T-helper 2 cell treated with Interferon-gamma antibody and Interleukin-4, amounts not matched to agents 100 ng/mL and 5 ng/mL, for 36 hours (primary cell): ENCODE measurements at regions not wholly inside any gene's neighbourhood (a gene's known extent, or its start where the extent isn't known, plus 50 kb on each side); places are given as distances from the start of the nearest gene placed in this dataset.

Experiments used
- intact Hi-C: fragments of 100-400 bp; cut with micrococcal nuclease; formaldehyde crosslinking; loops from one replicate; pipeline ENCODE4 v1.15.1; 2023

DNA sequence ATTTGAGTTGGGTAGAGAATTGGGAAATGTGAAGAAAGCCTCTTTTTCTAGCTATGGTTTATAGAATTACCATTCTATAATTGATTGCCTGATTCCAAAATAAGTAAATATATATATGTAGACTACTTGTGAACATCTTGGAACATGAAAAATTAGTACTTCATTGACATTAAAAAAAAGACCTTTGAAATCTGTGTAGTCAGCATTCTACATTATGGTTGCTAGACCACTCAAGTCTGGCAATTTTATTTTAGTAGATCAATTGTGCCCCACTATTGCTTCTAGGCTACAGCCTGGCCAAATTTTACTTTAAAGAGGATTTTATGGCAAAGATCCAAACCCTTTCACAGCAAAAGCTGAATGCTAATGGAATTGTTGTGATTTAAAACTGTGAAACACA lies 279.8 kb downstream of the IKZF2 start:
- intact Hi-C loops, result no loop called here

DNA sequence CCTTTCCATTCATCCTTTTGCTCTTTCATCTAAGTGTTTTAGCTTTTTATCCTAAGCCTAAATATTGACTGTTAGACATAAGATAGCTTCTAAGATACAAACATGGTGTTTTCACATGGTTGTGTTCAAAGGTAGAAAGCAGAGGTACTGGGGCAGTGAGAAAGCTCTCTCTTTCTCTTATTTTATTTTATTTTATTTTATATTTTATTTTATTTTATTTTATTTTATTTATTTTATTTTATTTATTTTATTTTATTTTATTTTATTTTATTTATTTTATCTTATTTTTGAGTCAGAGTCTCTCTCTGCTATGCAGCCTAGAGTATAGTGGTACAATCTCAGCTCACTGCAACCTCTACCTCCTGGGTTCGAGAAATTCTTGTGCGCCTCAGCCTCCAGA lies 287.2 kb downstream of the IKZF2 start:
- intact Hi-C loops, result loop anchor here (5.0 kb wide), 1 partner anchor 153 kb away; no protein-coding TSS in a partner anchor

DNA sequence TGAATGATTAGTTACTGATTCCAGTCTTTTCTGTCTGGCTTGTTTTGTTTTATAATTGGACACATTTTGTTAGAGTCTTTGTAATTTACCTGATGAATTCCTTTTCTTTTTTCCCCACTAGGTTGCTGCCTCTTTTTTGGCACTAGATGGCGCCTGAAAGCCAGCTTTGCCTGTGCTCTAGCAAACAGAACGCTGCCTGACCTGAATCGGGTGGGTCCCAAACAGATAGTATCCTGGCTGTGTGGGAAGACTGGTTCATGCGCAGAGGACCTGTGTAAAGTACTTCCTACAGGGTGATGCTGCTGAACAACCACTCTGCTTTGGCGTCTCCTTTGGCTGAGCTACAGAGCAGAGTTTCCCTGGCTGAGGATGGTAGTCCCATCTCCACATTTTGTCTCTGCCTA lies 288.2 kb downstream of the IKZF2 start:
- intact Hi-C loops, result loop anchor here (1.0 to 5.0 kb wide), 3 partner anchors 154 to 383 kb away; no protein-coding TSS in a partner anchor

DNA sequence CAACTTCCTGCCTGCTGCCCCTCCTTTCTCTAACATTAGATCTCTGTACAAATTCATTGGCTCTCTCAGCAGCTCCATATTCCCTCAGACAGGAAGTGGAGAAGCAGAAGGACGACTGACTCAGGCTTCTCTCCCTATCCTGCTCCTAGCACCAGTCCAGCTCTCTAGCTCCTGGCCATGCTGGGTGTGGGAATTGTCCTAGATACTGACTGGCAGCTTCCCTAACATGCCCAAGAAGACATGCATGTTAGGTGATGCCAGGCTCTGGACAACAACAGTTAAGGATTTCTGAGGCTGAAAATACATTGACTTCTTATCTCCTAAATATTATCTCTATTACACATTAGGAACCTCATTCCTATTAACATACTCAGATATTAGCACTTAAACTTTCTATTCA lies 292.9 kb downstream of the IKZF2 start:
- intact Hi-C loops, result no loop called here

DNA sequence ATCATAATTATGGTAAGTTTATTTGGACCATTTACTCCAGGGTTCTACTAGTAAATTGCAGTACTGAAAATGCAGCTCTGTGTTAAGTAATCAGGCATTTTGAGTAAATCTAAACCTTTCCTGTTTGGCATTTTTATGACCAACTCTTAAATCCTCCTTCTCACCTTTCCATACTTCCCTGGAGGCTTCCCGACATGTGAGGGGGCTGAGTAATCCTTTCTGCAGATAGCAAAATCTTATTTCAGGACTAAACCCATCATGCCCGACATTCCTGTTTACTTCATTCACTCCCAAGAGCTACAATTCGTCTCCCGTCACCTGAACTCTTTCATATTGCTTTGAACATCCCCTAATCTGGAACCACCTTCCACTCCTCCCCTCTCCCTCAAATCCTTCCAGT lies 296.6 kb downstream of the IKZF2 start:
- intact Hi-C loops, result no loop called here

DNA sequence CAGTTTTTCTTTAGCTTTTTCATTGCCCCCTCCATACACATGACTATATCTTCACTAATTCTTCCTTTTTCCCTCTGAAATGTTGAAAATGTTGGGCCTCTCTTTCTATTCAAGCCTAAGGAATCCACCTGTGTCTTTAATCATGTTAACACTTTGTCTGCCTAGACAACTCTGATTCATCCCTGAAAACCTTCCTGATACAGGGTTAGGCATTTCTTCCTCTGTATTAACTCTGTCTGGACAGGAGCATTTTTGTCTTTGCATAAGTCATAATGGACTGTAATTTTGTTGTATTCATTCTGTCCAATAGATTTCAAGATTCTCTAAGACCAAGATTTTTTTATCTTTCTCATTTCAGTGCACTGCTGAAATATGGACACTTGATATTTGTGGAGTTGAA lies 297.3 kb downstream of the IKZF2 start:
- intact Hi-C loops, result no loop called here

DNA sequence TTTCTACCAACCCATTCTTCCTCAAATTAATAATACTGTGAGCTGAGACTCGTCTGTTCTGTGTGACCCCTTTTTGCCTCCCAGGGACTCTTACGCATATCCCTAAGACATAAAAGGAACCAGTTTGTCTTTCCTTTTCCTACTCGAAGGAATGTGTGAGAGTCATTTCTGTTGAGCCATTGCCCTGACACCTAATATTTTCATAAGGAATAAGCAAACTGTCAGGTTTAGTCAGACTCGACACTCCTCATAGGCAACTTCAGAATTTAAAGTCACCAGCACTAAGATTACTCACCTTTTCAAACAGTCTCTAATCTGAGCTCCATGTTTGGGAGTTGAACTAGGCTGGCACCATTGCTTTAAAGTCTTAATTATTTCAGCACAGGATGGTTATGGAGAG lies 305.5 kb downstream of the IKZF2 start:
- intact Hi-C loops, result no loop called here

DNA sequence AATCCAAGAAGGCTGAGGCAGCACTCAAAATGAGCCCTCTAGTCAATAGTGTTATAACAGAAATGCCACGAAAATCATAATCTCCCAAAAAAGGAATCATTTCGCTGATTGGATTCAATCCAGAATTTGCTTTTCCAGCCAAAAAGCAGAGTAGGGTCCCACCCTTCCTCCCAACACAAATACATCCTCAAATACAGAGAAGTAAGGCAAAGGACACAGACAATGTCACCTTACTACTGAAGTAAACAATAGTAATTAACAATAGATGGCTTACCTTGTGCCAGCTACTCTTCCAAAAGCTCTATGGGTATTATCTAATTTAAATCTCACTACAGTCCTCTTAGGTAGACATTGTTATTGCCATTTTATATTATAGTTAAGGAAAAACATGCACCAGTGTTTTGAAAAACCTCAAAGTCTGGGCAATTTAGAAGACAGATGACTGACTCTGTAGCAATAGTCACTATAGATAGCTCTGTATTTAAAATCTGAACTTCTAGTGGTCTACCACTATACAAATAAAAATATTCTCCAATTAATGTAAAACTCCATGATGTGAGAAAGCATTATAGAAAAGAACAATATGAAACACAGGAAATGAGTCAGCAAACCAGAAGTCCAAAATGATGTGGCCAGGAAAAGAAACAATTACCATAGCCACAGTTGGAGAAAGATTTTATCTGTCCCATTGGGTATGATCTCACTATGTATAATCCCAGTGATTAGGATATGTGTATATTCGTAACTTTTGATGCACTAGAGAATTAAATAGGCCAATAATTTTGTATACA lies 305.0 kb upstream of the ERBB4 start:
- intact Hi-C loops, result no loop called here

DNA sequence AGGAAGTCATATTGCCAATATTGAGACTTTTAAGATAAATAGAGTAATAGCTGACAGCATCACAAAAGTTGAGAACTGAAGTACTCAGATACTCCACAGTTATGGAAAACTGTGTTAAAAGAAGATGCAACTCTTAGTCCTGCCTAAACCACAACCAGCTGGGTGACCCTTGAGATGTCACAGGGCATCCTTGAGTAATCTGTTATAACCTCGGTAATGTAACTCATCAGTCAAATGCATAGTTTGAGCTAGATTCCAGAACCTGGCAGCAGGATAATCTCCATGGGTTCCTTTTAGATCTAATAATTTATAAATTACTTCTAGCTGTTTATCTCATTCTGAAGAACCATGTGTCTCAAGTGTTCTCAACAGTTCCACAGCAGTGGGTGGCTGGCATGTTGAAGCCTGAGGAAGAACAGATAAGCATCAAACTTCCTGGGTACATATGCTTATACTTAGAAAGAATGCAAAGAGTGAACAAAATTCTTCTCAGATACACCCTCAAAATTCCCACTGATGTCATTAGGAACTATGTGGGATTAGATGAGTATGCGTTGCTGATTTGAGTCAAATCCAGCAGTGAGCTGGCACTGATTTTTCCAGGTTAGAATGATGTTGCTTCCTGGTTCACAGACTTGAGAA lies 304.1 kb upstream of the ERBB4 start:
- intact Hi-C loops, result no loop called here

DNA sequence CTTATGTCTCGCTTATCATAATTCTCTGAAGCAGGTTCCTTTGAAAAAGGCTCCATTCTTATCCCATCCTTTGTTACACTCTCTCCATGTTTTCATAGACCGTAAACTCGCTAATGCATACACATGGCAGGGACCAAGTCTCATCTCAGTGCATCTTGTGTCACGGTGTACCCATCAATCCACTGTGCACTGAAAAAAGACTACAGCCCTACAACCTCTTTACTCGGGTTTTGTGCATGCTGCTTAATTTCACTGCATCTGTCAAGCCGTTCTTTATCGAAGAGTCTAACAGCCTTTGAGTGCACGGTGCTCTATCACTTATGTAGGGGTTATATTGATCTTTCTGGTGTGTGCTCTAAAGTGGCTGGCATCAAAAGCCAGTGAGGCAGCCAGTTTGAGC lies 302.9 kb upstream of the ERBB4 start:
- intact Hi-C loops, result no loop called here

DNA sequence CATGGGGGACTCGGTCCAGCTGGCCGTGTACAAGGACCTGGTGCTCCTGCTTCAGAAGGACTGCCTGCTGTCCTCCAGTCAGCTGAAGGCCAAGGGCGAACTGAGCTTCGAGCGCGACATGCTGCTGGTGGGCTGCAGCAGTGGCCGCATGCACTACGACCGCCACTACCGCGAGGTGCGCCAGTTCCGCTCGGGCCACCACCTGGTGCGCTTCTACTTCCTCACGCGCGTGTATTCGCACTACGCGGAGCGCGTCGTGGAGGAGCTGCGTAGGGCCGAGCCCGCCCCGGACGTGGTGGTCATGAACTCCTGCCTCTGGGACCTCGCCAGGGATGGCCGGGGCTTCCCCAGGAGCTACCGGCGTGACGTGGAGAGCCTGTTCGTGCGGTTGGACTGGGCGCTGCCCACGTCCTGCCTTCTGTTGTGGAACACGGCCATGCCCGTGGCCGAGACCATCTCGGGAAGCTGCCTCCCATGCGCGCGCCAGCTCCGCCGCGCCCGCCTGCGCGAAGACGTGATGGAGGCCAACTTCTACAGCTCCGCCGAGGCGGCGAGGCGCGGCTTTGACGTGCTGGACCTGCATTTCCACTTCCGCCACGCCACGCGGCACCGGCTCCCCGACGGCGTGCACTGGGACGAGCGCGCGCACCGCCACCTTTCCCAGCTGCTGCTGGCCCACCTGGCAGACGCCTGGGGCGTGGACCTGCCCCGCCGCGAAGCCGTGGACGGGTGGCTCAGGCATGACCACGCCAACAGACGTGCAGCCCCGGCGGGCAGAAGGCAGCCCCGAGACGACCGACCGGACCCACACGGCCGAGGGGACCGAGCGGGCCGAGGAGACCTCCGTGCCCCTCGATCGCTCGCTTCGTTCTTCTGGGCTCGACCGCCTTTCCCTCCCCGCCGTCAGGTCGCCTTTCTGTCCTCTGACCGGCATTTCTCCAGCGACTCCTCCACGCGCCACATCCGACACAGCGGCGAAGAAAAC lies 293.9 kb upstream of the ERBB4 start:
- intact Hi-C loops, result no loop called here

DNA sequence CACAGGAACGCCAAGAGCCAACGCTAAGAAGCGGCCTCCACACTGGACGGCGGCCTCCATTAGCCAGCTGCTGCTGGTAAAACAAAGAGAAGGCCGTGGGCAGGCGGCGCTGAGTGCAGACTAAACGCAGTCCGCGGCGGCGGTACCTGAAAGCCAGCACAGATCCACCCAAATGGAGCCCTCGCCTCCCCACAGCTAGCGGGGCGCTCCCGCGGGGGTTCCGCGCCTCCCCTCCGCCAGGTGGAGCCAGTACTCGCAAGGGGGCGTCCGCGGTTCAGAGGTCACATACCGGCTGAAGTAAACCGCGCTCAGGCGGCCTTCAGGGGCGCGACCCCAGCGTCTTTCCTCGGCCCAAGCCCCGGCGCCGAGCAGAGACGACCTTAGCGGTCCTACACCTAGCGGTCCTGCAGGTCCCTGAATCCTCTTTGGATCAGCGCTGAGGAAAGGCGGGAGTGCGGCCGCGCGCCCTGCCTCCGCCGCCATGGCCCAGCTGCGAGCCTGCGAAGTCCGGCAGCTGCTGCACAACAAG lies 293.1 kb upstream of the ERBB4 start:
- intact Hi-C loops, result no loop called here

DNA sequence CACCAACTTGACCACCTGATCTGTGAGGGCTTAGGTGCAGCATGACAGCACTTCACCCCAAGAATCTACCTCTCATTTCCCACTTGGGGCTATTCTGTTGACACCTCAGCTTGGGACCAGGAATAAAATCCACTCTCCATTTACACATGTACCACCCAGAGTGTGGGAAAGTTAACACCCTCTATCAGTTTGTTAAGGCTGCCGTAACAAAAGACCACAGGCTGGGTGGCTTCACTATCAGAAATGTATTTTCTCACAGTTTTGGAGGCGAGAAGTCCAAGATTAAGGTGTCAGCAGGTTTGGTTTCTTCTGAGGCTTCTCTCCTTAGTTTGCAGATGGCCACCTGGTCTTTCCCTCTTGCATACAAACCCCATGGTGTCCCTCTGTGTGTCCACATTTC lies 277.7 kb upstream of the ERBB4 start:
- intact Hi-C loops, result no loop called here

DNA sequence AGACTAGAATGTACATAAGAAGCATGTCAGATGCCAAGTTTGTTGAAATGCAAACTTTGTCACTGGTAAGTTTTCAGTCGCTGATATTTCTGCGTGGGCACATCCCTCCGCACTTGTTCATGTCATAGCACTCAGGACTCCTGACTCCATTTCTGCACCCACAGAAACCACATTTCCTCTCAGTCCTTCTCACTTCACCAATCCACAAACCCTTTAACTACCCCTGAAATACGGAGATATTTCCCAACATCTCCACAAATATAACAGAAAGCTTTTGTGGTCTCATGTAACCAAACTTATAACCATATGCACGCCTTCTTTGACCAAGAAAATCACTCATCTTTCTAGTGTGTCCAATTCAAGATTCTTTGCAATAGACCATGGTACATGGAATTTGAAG lies 276.9 kb upstream of the ERBB4 start:
- intact Hi-C loops, result no loop called here

DNA sequence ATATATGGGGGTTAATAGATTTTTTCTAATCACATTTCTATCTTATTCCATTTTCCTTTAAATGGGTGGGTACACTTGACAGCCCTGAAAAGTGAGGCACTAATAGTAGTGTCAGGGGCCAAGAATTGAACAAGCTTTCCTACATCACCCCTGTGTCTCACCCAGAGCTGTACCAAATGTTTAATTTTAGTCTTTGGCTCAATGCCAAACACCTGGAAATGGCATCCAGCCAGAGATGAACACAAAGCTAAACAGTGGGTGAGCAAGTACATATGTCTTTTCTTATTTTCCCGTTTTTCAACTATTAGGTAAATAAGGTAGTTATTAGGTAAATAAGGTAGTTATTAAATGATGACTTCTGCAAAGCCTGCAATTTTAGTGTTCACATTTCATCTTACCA lies 276.3 kb upstream of the ERBB4 start:
- intact Hi-C loops, result no loop called here

DNA sequence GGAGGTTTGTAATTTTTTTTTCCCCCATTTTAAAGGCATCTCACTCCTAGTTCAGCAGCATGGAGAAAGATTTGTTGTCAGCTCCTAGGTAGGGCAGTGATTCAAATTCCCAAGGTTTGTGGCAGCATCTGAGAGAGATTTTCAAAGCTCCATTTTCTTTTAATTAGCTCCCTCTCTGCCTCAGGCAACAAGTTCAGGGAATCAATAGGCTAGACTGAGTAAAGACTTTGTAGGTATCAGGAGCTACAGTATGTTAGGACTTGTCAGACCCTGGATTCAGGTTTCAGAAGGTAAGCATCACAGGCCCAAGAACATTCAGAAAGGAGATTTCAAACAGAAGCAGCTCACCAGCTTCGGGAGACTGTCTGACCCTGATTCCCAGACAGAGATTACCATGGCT lies 273.3 kb upstream of the ERBB4 start:
- intact Hi-C loops, result no loop called here

DNA sequence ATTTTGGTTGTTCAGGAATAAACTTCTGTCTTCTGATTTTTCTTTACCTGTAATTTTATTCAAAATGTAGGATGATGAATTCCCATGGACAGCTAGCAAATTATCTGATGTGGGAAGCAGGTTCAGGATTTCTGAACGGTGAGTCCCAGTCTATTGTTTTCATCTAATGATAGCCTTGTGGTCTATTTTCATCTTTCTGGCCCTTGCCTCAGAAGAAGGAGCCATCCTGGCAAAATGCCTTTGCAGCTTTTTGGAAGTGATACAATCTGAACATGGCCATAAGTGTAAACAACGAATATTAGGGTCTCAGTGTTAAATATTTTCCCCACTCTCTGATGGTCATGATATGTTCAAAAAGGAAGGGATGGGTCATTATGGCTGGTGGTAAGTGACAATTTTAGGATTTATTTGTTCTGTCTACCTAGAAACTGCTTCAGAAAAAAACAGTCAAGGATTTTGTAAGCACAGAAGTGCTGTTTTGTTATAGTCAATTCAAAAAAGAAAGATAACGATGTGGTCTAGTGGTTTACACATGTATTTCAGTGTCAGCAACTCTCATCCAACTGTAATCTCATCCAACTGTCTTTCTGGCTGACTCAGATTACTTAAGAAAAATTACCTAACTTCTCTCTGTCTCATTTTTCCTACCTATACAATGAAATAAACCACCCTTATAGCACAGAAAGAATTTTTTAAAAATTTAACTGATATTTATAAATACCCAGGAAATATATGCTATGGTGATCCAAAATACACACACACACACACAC lies 272.6 kb upstream of the ERBB4 start:
- intact Hi-C loops, result no loop called here

DNA sequence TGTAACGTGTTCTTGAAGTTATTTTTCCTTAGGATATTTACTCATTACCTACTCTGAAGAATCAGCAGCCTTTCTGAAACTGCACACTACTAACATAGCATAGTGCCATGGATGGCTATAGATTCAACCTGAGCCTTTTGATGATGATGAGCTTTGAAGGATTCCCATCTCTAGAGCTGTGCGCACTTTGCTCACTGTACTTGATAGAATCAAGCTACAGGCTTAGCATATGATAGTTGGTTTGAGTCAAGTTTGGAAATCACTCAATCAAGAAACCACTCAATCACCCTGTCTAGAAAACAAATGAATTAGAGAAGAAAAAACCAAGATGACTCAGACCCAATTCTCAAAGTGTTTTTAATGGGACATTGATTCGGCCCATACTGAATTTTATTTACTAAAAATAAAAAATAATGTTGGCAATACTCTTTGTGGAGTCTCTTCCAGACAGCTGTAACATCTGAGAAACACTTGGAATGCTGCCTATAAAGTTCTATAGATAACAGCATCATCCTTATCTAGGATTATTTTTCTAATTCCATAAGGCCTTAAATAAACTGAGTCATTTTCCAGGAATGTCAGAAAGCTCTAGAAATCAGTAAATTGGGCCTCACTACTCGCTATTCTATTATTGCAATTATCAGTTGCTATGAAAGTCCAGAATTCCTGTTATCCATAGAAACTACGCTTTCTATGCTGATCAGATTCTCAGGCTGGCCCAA lies 259.0 kb upstream of the ERBB4 start:
- intact Hi-C loops, result no loop called here

DNA sequence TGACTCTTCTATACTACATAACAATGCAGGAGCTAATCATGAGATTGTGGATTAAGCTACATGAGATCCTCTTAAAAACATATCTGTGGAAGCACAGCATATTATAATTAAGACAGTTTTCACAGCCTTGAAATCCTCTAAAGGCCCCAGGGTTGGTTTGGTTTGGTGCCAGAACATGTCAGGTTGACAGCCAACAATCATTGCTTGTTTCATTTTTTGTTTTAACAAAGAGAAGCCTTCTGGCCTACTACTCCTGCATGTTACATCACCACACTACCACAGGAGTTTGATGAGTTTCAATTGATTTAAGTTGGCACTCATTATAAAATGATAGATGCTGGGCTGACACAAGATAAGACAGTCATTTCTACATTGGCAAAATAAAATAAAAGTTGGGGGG lies 255.9 kb upstream of the ERBB4 start:
- intact Hi-C loops, result no loop called here

DNA sequence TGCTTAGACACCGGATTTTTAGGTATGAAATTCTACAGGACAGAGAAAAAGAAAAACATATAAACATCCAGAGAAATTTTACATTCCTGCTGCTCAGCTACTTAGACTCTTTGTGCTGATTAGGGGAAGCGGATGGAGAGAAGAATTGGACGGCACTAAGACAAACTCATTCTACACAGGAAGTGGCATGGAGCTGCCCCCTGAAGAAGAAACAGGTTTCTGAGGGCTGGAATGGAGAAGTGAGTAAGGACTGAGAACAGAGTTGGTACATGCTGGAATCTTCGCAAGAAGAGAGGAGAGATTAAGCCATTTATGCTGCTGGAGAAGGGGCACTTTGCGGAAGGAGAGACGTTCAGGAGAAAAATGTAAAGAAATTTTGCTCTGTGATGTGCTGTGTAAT lies 253.0 kb upstream of the ERBB4 start:
- intact Hi-C loops, result no loop called here
